ENCODE measurements at regions not wholly inside any gene's neighbourhood (a gene's known extent, or its start where the extent isn't known, plus 50 kb on each side); places are given as distances from the start of the nearest gene placed in this dataset.

DNA sequence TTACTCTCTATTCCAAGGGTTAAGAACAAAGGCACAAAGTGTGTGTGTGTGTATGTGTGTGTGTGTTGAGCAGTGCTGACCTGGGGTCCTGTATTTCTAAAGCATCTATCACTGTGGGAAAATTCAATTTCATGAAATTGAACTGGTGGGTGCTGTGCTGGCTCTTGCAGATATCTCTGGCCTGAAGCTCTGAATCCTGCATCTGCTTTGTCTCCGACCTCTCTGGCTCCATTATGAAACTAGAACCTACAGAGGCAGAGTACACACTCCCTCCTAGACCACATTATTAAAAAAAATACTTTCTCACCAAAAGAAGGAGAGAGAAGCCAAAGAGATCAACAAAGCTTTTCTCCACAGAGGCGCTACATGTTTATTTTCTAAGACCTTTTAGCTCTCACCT lies 88.4 kb upstream of the PDE4B start:
- no peak overlapping the region for H3K4me3 ChIP-seq (replicated peaks; ENCODE audit: low read depth, low read length)
- no peak for DNase-seq (ENCODE audit: extremely low read depth, low read depth)
- TF ChIP-seq, protein P1, sequence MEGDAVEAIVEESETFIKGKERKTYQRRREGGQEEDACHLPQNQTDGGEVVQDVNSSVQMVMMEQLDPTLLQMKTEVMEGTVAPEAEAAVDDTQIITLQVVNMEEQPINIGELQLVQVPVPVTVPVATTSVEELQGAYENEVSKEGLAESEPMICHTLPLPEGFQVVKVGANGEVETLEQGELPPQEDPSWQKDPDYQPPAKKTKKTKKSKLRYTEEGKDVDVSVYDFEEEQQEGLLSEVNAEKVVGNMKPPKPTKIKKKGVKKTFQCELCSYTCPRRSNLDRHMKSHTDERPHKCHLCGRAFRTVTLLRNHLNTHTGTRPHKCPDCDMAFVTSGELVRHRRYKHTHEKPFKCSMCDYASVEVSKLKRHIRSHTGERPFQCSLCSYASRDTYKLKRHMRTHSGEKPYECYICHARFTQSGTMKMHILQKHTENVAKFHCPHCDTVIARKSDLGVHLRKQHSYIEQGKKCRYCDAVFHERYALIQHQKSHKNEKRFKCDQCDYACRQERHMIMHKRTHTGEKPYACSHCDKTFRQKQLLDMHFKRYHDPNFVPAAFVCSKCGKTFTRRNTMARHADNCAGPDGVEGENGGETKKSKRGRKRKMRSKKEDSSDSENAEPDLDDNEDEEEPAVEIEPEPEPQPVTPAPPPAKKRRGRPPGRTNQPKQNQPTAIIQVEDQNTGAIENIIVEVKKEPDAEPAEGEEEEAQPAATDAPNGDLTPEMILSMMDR (IDR thresholded peaks at IDR 0.05; ENCODE audit: low read depth, low read length, missing control alignments) = no peak

DNA sequence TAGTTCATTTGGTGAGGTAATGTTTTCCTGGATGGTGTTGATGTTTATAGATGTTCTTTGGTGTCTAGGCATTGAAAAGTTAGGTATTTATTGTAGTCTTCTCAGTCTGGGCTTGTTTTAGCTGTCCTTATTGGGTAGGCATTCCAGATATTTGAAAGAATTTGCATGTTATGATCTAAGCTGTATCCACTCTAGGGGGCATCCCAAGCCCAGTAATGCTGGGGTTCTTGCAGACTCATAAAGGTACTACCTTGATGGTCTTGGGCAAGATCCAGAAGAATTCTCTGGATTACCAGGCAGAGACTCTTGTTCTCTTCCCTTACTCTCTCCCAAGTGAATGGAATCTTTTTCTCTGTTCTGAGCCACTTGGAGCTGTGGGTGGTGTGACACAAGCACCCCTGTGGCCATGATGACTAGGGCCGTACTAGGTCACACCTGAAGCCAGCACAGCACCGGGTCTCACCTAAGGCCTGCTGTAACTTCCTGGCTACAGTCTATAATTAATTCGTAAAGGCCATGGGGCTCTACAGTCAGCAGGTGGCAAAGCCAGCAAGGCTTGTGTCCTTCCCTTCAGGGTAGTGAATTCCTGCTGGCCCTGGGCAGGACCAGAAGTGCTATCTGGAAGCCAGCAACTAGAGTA lies 74.8 kb upstream of the PDE4B start:
- DNase-seq (ENCODE audit: extremely low read depth, low read depth) = no peak
- TF ChIP-seq, protein P1 (IDR thresholded peaks at IDR 0.05; ENCODE audit: low read depth, low read length, missing control alignments) = no peak
- H3K4me3 ChIP-seq (replicated peaks; ENCODE audit: low read depth, low read length) = no peak overlapping the region

DNA sequence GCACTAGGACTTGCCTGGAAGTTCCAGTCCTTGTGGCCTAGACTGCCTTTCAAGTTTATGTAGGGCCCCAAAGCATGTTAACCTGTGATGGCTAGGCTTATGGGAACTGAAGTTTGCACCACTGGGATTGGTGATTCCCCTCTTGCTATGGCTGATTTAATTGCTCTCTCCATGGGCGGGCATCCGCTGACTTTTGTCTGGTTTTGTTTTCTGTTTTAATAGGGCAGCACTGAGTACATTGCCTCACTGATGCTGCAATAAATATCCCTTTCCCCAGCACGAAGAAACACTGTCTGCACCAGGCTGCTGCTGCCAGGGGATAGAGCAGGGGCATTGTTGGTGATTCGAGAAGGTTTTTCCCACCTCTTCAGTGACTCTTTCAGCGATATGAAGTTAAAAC lies 73.3 kb upstream of the PDE4B start:
- TF ChIP-seq, protein P1 (IDR thresholded peaks at IDR 0.05; ENCODE audit: low read depth, low read length, missing control alignments) = no peak
- no peak overlapping the region for H3K4me3 ChIP-seq (replicated peaks; ENCODE audit: low read depth, low read length)
- DNase-seq (ENCODE audit: extremely low read depth, low read depth) = no peak

DNA sequence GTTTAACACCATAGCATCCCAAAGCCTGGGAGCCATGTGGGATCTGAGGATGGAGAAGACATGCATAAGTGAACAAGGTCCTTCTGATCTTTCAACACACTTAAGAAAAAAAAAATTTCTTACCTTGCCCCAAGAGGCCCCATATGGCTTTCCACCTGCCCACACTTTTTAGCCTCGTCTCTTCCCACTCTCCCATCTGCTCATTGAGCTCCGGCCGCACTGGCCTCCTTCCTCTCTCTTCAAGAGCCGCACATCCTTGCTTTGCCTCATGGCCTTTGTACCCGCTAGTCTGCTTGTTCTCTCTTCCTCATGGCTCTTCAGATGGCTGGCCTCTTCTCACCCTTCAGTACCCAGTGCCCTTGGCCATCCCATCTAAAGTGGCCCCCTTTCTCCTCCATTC lies 70.2 kb upstream of the PDE4B start:
- no peak for DNase-seq (ENCODE audit: extremely low read depth, low read depth)
- H3K4me3 ChIP-seq (replicated peaks; ENCODE audit: low read depth, low read length) = no peak overlapping the region
- TF ChIP-seq, protein P1 (IDR thresholded peaks at IDR 0.05; ENCODE audit: low read depth, low read length, missing control alignments) = no peak

DNA sequence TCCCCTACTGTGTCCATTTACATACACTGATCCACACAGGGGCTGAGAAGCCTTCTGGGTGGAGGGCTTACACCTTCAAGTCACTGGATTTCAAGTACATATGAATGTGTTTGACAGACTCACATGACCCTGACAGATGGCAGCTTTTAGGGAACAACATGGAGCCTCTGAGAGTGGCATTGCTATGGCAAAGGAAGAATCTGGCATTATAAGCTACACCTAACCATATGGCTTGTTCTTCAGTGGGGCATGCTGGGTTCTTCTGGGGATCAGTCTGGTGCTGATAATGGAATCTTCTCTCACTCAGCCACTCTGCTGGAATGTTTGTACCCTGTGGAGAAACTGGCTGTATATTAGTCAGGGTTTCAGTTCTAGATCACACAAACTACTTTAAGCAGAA lies 68.5 kb upstream of the PDE4B start:
- DNase-seq (ENCODE audit: extremely low read depth, low read depth) = no peak
- no peak overlapping the region for H3K4me3 ChIP-seq (replicated peaks; ENCODE audit: low read depth, low read length)
- TF ChIP-seq, protein P1 (IDR thresholded peaks at IDR 0.05; ENCODE audit: low read depth, low read length, missing control alignments) = no peak

DNA sequence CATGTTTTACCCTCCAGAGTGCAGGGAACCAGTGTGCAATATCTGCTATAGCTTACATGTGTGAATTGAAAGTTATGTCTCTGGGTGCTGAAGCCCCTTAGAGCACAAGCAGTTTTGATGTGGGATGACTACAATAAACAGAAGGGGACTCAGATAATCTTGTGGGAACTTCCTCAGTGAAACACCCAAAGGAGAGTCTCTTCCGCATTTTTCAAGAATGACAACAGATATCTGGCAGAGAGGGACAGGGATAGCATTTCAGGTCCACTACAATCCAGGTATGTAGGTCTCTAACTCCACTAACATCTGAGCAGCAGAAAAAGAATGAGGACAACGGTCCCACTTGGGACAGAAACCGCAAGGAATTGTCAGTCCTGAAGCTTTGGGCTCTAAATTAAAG lies 67.6 kb upstream of the PDE4B start:
- no peak for DNase-seq (ENCODE audit: extremely low read depth, low read depth)
- no peak overlapping the region for H3K4me3 ChIP-seq (replicated peaks; ENCODE audit: low read depth, low read length)
- TF ChIP-seq, protein P1 (IDR thresholded peaks at IDR 0.05; ENCODE audit: low read depth, low read length, missing control alignments) = no peak

DNA sequence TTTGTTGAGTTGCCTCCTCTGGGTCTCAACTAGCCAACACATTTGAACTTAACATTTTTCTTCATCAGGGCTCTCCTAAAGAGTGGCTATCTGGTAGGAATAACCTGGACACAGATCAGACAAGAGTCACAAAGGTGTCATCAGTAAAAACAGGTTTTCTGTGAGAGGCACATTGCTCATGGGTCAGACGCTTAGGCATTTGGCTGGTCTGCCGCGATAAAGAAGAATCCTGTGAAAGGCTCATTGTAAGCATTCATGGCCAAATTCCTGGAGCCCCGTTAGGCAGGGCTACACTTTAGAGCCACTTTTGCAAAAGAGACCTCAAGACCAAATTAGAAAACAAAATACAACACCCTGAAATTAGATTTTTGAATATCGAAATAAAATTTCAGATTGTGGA lies 64.2 kb upstream of the PDE4B start:
- TF ChIP-seq, protein P1 (IDR thresholded peaks at IDR 0.05; ENCODE audit: low read depth, low read length, missing control alignments) = no peak
- DNase-seq (ENCODE audit: extremely low read depth, low read depth) = no peak
- no peak overlapping the region for H3K4me3 ChIP-seq (replicated peaks; ENCODE audit: low read depth, low read length)

Data from HFF-Myc (cell line).